Panc1 (cell line): ENCODE measurements at regions not wholly inside any gene's neighbourhood (a gene's known extent, or its start where the extent isn't known, plus 50 kb on each side); places are given as distances from the start of the nearest gene placed in this dataset.

Experiments
- ATAC-seq: fragments of 200-7000 bp; cut with Tn5 transposase; 2 replicates; pipeline ENCODE4 v1.9.1; 2020; ENCODE audit warnings: mild to moderate bottlenecking, moderate library complexity
- BruUV-seq: library from RNA; stranded (reverse); fragments of 400-500 nt; replicated peaks from 2 replicates; lab custom pipeline; 2021; lab: Mats Ljungman, UMichigan
- CTCF ChIA-PET: fragments of 300-600 bp; sonication (Branson Sonifier 250); formaldehyde crosslinking; loops from one replicate; lab custom pipeline; 2022; ENCODE audit warnings: antibody characterized with exemption; lab: Charles Lee
- POLR2A ChIA-PET: fragments of 300-600 bp; sonication (Branson Sonifier 250); formaldehyde crosslinking; loops from one replicate; lab custom pipeline; 2022; ENCODE audit warnings: antibody characterized with exemption; lab: Charles Lee
- DNase-seq: peaks from one replicate; pipeline ENCODE4 v3.0.0-alpha.2; 2010; ENCODE audit warnings: low read depth, low spot score
- H3K27ac ChIP-seq: 2 replicates; pipeline ENCODE4 v1.5.1; 2011; ENCODE audit warnings: mild to moderate bottlenecking, low read length, inconsistent platforms
- H3K27me3 ChIP-seq: fragments of 200-500 bp; sonication (Bioruptor generic); 2 replicates; pipeline ENCODE4 v1.6.0; 2014; ENCODE audit warnings: low read length, inconsistent platforms; ENCODE audit not compliant: control insufficient read depth, insufficient read depth
- H3K36me3 ChIP-seq: fragments of 200-500 bp; sonication (Bioruptor generic); 2 replicates; pipeline ENCODE4 v1.5.1; 2014; ENCODE audit warnings: inconsistent platforms, mild to moderate bottlenecking, low read length, moderate library complexity; ENCODE audit not compliant: control insufficient read depth, insufficient read depth
- H3K4me1 ChIP-seq: 2 replicates; pipeline ENCODE4 v1.5.1; 2011; ENCODE audit warnings: inconsistent platforms, mild to moderate bottlenecking, low read length, moderate library complexity; ENCODE audit not compliant: control insufficient read depth, insufficient read depth
- H3K4me3 ChIP-seq, 2 experiments: 2 replicates each; pipeline ENCODE4 v1.5.1; 2011 to 2012; ENCODE audit warnings: low read depth in 2 of 2, low read length in 2 of 2, mild to moderate bottlenecking in 2 of 2, inconsistent platforms in 1 of 2, moderate library complexity in 1 of 2
- H3K9me3 ChIP-seq: fragments of 200-500 bp; sonication (Bioruptor generic); 2 replicates; pipeline ENCODE4 v1.5.1; 2014; ENCODE audit warnings: low read depth, mild to moderate bottlenecking, inconsistent platforms, low read length, moderate library complexity; ENCODE audit not compliant: control insufficient read depth, insufficient read depth
- CTCF ChIP-seq: fragments of 450-650 bp; IDR thresholded peaks from 2 replicates; pipeline ENCODE4 v1.5.1; 2017; ENCODE audit warnings: mild to moderate bottlenecking
- POLR2AphosphoS5 ChIP-seq: IDR thresholded peaks from 2 replicates; pipeline ENCODE4 v1.6.1; 2012; ENCODE audit warnings: mild to moderate bottlenecking, low read depth, low read length, moderate library complexity
- REST ChIP-seq, 2 experiments: IDR thresholded peaks; 2 replicates each; pipeline ENCODE4 v1.6.1; 2011 to 2012; ENCODE audit warnings: low read depth in 2 of 2, control low read depth in 1 of 2, low read length in 1 of 2, mild to moderate bottlenecking in 1 of 2, moderate library complexity in 1 of 2; ENCODE audit not compliant: insufficient read depth in 1 of 2
- SIN3A ChIP-seq: IDR thresholded peaks from 2 replicates; pipeline ENCODE4 v1.6.1; 2012; ENCODE audit warnings: low read depth, mild to moderate bottlenecking, low read length, moderate library complexity, borderline replicate concordance; ENCODE audit not compliant: insufficient read depth
- TCF7L2 ChIP-seq: IDR thresholded peaks from 2 replicates; pipeline ENCODE4 v1.6.1; 2011; ENCODE audit warnings: mild to moderate bottlenecking, low read depth, low read length, inconsistent platforms
- in situ Hi-C: cut with HindIII; loops from 2 replicates; pipeline ENCODE4 v1.10.0; 2016; ENCODE audit warnings: low sequenced_read_pairs, low pct_unique_long_range_greater_than_20kb
- intact Hi-C: fragments of 100-400 bp; cut with micrococcal nuclease; formaldehyde crosslinking; loops from one replicate; pipeline ENCODE4 v1.10.0; 2022; ENCODE audit not compliant: unreplicated experiment

GRCh38 chr14:45902241-45902640 lies 649.2 kb upstream of the MIS18BP1 start:
- Histone ChIP-seq H3K27ac (no peak overlapping the region), H3K36me3 (no peaks in the 10 kb centered on the region), H3K9me3 (no peaks in the 10 kb centered on the region), H3K4me1 (no peaks in the 10 kb centered on the region), H3K4me3 (no peak overlapping the region), H3K27me3 (no peaks in the 10 kb centered on the region)
- in situ Hi-C loops (no loop called here), intact Hi-C loops (loop anchor here (5.0 kb wide), 1 partner anchor 140 kb away; no protein-coding TSS in a partner anchor)
- no peak for DNase-seq
- TF ChIP-seq TCF7L2, result no peak
- no peak for TF ChIP-seq CTCF
- no peak for TF ChIP-seq REST (IDR thresholded peaks at IDR 0.05; ENCODE audit: insufficient read depth in 1 of 2, low read depth in 2 of 2, low read length in 1 of 2)
- no peak for TF ChIP-seq SIN3A
- TF ChIP-seq POLR2AphosphoS5, result no peak
- ChIA-PET CTCF (no interaction called here), POLR2A (no interaction called here)
- no TSS peak for BruUV-seq
- no peak for ATAC-seq

GRCh38 chr14:45897439-45897838 lies 644.4 kb upstream of the MIS18BP1 start:
- intact Hi-C loops (no loop called here), in situ Hi-C loops (no loop called here)
- no peak for TF ChIP-seq POLR2AphosphoS5
- TF ChIP-seq TCF7L2, result no peak
- no peak for TF ChIP-seq CTCF
- no peak for TF ChIP-seq SIN3A
- no peak for TF ChIP-seq REST (IDR thresholded peaks at IDR 0.05; ENCODE audit: insufficient read depth in 1 of 2, low read depth in 2 of 2, low read length in 1 of 2)
- DNase-seq (no peak), ATAC-seq (no peak)
- no peaks in the 10 kb centered on the region for H3K9me3 ChIP-seq
- CTCF ChIA-PET, result no interaction called here
- POLR2A ChIA-PET, result no interaction called here
- H3K4me1 ChIP-seq, result no peaks in the 10 kb centered on the region
- H3K4me3 ChIP-seq, result no peak overlapping the region
- no peaks in the 10 kb centered on the region for H3K27me3 ChIP-seq
- H3K36me3 ChIP-seq, result no peaks in the 10 kb centered on the region
- no TSS peak for BruUV-seq
- H3K27ac ChIP-seq, result no peak overlapping the region
